ENCODE measurements at regions not wholly inside any gene's neighbourhood (a gene's known extent, or its start where the extent isn't known, plus 50 kb on each side); places are given as distances from the start of the nearest gene placed in this dataset.

- TF ChIP-seq, protein P1, sequence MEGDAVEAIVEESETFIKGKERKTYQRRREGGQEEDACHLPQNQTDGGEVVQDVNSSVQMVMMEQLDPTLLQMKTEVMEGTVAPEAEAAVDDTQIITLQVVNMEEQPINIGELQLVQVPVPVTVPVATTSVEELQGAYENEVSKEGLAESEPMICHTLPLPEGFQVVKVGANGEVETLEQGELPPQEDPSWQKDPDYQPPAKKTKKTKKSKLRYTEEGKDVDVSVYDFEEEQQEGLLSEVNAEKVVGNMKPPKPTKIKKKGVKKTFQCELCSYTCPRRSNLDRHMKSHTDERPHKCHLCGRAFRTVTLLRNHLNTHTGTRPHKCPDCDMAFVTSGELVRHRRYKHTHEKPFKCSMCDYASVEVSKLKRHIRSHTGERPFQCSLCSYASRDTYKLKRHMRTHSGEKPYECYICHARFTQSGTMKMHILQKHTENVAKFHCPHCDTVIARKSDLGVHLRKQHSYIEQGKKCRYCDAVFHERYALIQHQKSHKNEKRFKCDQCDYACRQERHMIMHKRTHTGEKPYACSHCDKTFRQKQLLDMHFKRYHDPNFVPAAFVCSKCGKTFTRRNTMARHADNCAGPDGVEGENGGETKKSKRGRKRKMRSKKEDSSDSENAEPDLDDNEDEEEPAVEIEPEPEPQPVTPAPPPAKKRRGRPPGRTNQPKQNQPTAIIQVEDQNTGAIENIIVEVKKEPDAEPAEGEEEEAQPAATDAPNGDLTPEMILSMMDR (IDR thresholded peaks at IDR 0.05), result no peak
- no peak for TF ChIP-seq POLR2AphosphoS5 (IDR thresholded peaks at IDR 0.05)
- TF ChIP-seq POLR2A (IDR thresholded peaks at IDR 0.05), result no peak
- TF ChIP-seq EP300 (IDR thresholded peaks at IDR 0.05), result no peak
Observed at GRCh38 chr2:53463806-53464726, 303.5 kb upstream of the CHAC2 start.

Data from suprapubic skin (tissue), 4 donors.